PC-9 (cell line): ENCODE measurements at regions not wholly inside any gene's neighbourhood (a gene's known extent, or its start where the extent isn't known, plus 50 kb on each side); places are given as distances from the start of the nearest gene placed in this dataset.

Experiments used
- BruUV-seq: library from RNA; stranded (reverse); fragments of 400-500 nt; replicated peaks from 2 replicates; lab custom pipeline; 2021; lab: Mats Ljungman, UMichigan
- CTCF ChIA-PET: fragments of 300-600 bp; sonication (Branson Sonifier 250); formaldehyde crosslinking; loops from one replicate; lab custom pipeline; 2022; ENCODE audit warnings: antibody characterized with exemption; lab: Charles Lee
- POLR2A ChIA-PET: fragments of 300-600 bp; sonication (Branson Sonifier 250); formaldehyde crosslinking; loops from one replicate; lab custom pipeline; 2022; ENCODE audit warnings: antibody characterized with exemption; ENCODE audit not compliant: unreplicated experiment; lab: Charles Lee
- DNase-seq, 2 experiments: peaks; one replicate each; pipeline versions ENCODE4 v3.0.0 to v3.0.0-alpha.2; 2015 to 2022; ENCODE audit warnings: mixed read lengths in 1 of 2
- H2AFZ ChIP-seq: fragments of 200-600 bp; sonication (generic); 2 replicates; pipeline ENCODE4 v1.8.1; 2017; ENCODE audit warnings: antibody characterized with exemption
- H3F3A ChIP-seq: fragments of 200-600 bp; sonication (generic); 2 replicates; pipeline ENCODE4 v1.8.1; 2017; ENCODE audit warnings: antibody characterized with exemption, mild to moderate bottlenecking, low read depth; ENCODE audit not compliant: insufficient read depth
- H3K27ac ChIP-seq: fragments of 200-600 bp; sonication (generic); 2 replicates; pipeline ENCODE4 v1.6.1; 2016; ENCODE audit warnings: mixed run types
- H3K27me3 ChIP-seq: fragments of 200-600 bp; sonication (generic); 2 replicates; pipeline ENCODE4 v1.6.1; 2016; ENCODE audit warnings: low read depth, mixed run types; ENCODE audit not compliant: insufficient read depth
- H3K36me3 ChIP-seq: fragments of 200-600 bp; sonication (generic); 2 replicates; pipeline ENCODE4 v1.6.1; 2016; ENCODE audit warnings: low read depth, mixed run types
- H3K4me1 ChIP-seq: fragments of 200-600 bp; sonication (generic); replicated peaks from 2 replicates; pipeline ENCODE4 v1.6.1; 2016; ENCODE audit warnings: mixed run types; ENCODE audit not compliant: insufficient read depth
- H3K4me2 ChIP-seq: fragments of 200-600 bp; sonication (generic); 2 replicates; pipeline ENCODE4 v1.6.1; 2017; ENCODE audit warnings: mixed run types
- H3K4me3 ChIP-seq: fragments of 200-600 bp; sonication (generic); 2 replicates; pipeline ENCODE4 v1.6.1; 2016; ENCODE audit warnings: mixed run types
- H3K79me2 ChIP-seq: fragments of 200-600 bp; sonication (generic); 2 replicates; pipeline ENCODE4 v1.6.1; 2017; ENCODE audit warnings: low read depth, mixed run types
- H3K9me2 ChIP-seq: fragments of 200-600 bp; sonication (generic); 2 replicates; pipeline ENCODE4 v1.8.1; 2017; ENCODE audit warnings: mild to moderate bottlenecking; ENCODE audit not compliant: insufficient read depth
- H3K9me3 ChIP-seq: fragments of 200-600 bp; sonication (generic); 2 replicates; pipeline ENCODE4 v1.8.1; 2016; ENCODE audit warnings: low read depth; ENCODE audit not compliant: insufficient read depth
- H4K20me1 ChIP-seq: fragments of 200-600 bp; sonication (generic); 2 replicates; pipeline ENCODE4 v1.8.1; 2017; ENCODE audit not compliant: insufficient read depth
- CTCF ChIP-seq: fragments of 200-600 bp; sonication (generic); conservative IDR thresholded peaks from 2 replicates; pipeline ENCODE4 v1.6.1; 2017; ENCODE audit warnings: mixed run types, antibody characterized with exemption, mild to moderate bottlenecking, moderate library complexity
- EZH2 ChIP-seq: fragments of 200-600 bp; sonication (generic); IDR thresholded peaks from 2 replicates; pipeline ENCODE4 v1.8.0; 2017; ENCODE audit warnings: antibody characterized with exemption, low read depth
- intact Hi-C: fragments of 100-400 bp; cut with micrococcal nuclease; formaldehyde crosslinking; loops from one replicate; pipeline ENCODE4 v1.10.0; 2022; ENCODE audit not compliant: unreplicated experiment

DNA sequence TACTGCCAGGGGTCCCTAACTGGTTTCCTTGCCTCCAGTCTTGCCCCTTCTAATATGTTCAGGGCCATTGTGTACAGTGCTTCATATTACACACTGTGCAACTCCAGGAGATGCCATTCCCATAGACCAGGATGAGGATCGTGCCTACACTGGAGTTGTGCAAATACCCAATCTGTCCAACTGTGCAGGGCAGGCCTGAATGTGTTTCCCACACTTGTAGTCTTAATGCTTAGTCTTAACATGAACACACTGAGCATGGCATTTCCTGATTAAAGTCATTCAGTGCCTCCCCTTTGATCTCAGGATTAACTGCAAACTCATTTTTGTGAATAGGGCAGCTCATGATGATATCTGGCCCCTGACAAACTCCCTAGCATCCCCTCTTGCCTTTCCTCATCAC lies 165.5 kb downstream of the TTC8 start:
- no peak for DNase-seq
- H3K9me3 ChIP-seq = no peaks in the 10 kb centered on the region
- ChIA-PET POLR2A (no interaction called here), CTCF (no interaction called here)
- H3K9me2 ChIP-seq = no peaks in the 10 kb centered on the region
- no TSS peak for BruUV-seq
- H3K27me3 ChIP-seq = no peaks in the 10 kb centered on the region
- H3K4me2 ChIP-seq = no peak overlapping the region
- no peaks in the 10 kb centered on the region for H3K36me3 ChIP-seq
- intact Hi-C loops = no loop called here
- H4K20me1 ChIP-seq = no peaks in the 10 kb centered on the region
- peaks cover 27% of the 10 kb centered on the region for H3K4me1 ChIP-seq
- no peak overlapping the region for H3K4me3 ChIP-seq
- H3K79me2 ChIP-seq = no peaks in the 10 kb centered on the region
- TF ChIP-seq EZH2 (no peak), CTCF (no peak)
- peaks cover 11% of the 10 kb centered on the region; the same call in 1 of the 2 replicates for H3F3A ChIP-seq
- no peak overlapping the region for H2AFZ ChIP-seq
- H3K27ac ChIP-seq = no peak overlapping the region

- DNase-seq = no peak
- Histone ChIP-seq H4K20me1 (no peaks in the 10 kb centered on the region), H3K27ac (no peak overlapping the region), H2AFZ (no peak overlapping the region), H3K36me3 (no peaks in the 10 kb centered on the region), H3K9me2 (no peaks in the 10 kb centered on the region), H3K4me3 (no peak overlapping the region), H3K4me2 (no peak overlapping the region), H3K27me3 (no peaks in the 10 kb centered on the region), H3K9me3 (no peaks in the 10 kb centered on the region), H3F3A (peaks cover 11% of the 10 kb centered on the region; the same call in 1 of the 2 replicates), H3K79me2 (no peaks in the 10 kb centered on the region), H3K4me1 (peaks cover 31% of the 10 kb centered on the region)
- no TSS peak for BruUV-seq
- CTCF ChIA-PET = no interaction called here
- intact Hi-C loops = no loop called here
- TF ChIP-seq EZH2 (no peak), CTCF (no peak)
- POLR2A ChIA-PET = no interaction called here
Observed at GRCh38 chr14:88990856-88991255, 166.4 kb downstream of the TTC8 start.

- DNase-seq = no peak
- H3K9me2 ChIP-seq = no peaks in the 10 kb centered on the region
- H3K79me2 ChIP-seq = no peaks in the 10 kb centered on the region
Observed at GRCh38 chr14:88992011-88992410, 167.6 kb downstream of the TTC8 start.

More at GRCh38 chr14:88992011-88992410, 167.6 kb downstream of the TTC8 start:
- no peaks in the 10 kb centered on the region for H3K27me3 ChIP-seq
- ChIA-PET CTCF (no interaction called here), POLR2A (no interaction called here)
- BruUV-seq = no TSS peak
- H3K27ac ChIP-seq = no peak overlapping the region
- H3F3A ChIP-seq = peaks cover 10% of the 10 kb centered on the region; the same call in 1 of the 2 replicates
- intact Hi-C loops = no loop called here
- no peak overlapping the region for H3K4me2 ChIP-seq
- no peaks in the 10 kb centered on the region for H4K20me1 ChIP-seq
- no peaks in the 10 kb centered on the region for H3K36me3 ChIP-seq
- no peak for TF ChIP-seq EZH2
- TF ChIP-seq CTCF = no peak
- no peak overlapping the region for H3K4me3 ChIP-seq
- H3K4me1 ChIP-seq = peaks cover 22% of the 10 kb centered on the region
- H3K9me3 ChIP-seq = no peaks in the 10 kb centered on the region
- H2AFZ ChIP-seq = no peak overlapping the region
